Thyroid gland (tissue), 4 donors: ENCODE measurements at regions not wholly inside any gene's neighbourhood (a gene's known extent, or its start where the extent isn't known, plus 50 kb on each side); places are given as distances from the start of the nearest gene placed in this dataset.

Experiments used
- POLR2A ChIP-seq, 2 donors: fragments of 450-650 bp; IDR thresholded peaks; one replicate each; pipeline ENCODE4 v1.6.1; 2017; ENCODE audit warnings: antibody characterized with exemption in 2 of 2, mild to moderate bottlenecking in 2 of 2, moderate library complexity in 1 of 2
- TF ChIP-seq, protein P1 (sequence below), 6 experiments: fragments of 200-600 bp in 3 of 6; fragments of 450-650 bp in 3 of 6; sonication (generic) in 3 of 6; IDR thresholded peaks; one replicate each; pipeline ENCODE4 v1.5.1; 2016 to 2019; ENCODE audit warnings: antibody characterized with exemption in 6 of 6, mild to moderate bottlenecking in 2 of 6, inconsistent platforms in 1 of 6, moderate library complexity in 1 of 6

DNA sequence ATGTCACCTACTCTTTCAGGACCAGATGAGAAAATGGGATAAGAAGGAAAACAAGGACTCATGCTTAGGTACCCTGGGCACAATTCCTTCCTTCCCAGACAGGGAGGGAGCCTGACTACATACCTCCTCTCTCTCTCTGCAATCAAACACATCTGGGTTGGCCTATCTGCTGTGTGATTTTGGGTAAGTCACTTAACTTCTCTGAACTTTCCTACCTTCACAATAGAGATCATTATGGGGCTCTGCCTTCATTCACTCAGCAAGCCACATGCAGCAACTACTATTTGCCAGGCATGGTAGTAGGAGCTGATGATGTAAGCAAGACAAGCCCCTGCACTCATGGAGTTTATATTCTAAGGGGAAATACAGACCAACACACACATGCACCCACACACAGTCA is 251.2 kb downstream of the SHQ1 start:
- TF ChIP-seq, protein P1, sequence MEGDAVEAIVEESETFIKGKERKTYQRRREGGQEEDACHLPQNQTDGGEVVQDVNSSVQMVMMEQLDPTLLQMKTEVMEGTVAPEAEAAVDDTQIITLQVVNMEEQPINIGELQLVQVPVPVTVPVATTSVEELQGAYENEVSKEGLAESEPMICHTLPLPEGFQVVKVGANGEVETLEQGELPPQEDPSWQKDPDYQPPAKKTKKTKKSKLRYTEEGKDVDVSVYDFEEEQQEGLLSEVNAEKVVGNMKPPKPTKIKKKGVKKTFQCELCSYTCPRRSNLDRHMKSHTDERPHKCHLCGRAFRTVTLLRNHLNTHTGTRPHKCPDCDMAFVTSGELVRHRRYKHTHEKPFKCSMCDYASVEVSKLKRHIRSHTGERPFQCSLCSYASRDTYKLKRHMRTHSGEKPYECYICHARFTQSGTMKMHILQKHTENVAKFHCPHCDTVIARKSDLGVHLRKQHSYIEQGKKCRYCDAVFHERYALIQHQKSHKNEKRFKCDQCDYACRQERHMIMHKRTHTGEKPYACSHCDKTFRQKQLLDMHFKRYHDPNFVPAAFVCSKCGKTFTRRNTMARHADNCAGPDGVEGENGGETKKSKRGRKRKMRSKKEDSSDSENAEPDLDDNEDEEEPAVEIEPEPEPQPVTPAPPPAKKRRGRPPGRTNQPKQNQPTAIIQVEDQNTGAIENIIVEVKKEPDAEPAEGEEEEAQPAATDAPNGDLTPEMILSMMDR (IDR thresholded peaks at IDR 0.05), result no peak
- no peak for TF ChIP-seq POLR2A (IDR thresholded peaks at IDR 0.05)
